HG02678 (cell line): ENCODE measurements at regions not wholly inside any gene's neighbourhood (a gene's known extent, or its start where the extent isn't known, plus 50 kb on each side); places are given as distances from the start of the nearest gene placed in this dataset.

Experiments used
- ATAC-seq: cut with Tn5 transposase; IDR thresholded peaks from one replicate; pipeline ENCODE4 v1.9.1; 2021; ENCODE audit warnings: mild to moderate bottlenecking, moderate library complexity; ENCODE audit not compliant: unreplicated experiment

DNA sequence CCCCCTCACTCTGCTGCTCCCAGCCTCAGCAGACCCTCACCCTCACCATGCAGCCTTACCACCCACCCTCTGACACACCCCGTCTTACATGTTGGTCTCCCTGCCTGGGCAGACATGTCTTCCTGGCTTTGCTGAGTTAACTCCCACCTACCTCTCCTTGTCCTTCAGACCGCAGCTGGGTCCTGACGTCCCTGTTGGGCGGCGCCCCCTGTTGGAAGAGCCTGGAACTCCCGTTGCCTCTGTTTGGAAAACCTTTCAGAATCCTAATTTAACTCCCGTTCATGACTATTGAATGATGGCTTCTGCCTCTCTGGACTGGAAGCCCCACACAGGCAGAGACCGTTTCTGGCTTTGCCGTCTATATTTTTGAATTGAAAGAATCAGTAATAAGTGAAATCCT, 245.1 kb downstream of the MYLK4 start:
- no peak for ATAC-seq

DNA sequence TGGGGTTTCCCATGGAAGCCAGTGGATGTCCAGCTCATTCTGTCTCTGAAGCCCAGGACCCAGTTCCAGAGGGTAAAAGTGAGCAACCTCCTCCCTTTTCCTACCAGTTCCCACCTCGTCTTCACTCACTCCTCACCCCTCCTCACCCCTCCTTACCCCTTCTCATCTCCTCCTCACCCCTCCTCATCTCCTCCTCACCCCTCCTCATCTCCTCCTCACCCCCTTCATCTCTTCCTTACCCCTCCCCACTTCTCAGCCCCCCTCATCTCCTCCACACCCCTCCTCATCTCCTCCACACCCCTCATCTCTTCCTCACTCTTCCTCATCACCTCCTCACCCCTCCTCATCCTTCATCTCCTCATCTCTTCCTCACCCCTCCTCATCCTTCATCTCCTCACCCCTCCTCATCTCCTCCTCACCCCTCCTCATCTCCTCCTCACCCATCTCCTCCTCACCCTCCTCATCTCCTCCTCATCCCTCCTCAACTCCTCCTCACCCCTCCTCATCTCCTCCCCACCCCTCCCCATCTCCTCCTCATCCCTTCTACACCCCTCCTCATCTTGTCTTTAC, 246.1 kb downstream of the MYLK4 start:
- no peak for ATAC-seq

DNA sequence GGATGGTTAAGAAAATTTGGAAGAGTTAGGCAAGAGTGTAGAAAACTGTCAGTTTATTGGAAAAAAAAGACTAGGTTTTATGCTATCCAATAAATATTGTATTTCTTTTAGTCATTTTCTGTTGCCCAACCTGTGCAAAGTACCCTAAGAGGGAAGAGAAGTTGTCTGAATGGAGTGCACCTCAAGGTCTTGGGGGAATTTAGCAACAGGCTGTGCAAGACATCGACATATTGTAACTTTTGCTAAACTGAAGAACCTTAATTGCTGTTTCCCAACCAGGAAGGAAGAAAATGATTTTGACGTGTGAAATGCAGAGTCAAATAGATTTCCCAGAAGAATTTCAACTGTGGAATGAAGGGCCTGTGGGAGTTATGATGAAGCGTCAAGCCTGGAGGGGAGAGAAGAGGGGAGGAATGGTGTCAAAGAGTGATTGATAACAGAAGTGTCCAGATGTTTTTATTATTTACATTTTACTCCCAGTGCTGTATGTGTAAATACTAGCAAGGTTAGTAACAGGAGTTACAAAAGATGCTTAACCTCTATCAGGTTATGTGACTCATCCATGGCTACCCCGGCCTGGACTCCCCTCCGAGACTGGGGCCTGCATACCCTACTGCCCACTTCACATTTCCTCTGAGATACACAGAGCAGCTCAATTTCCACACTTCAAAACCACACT, 246.8 kb downstream of the MYLK4 start:
- ATAC-seq = no peak

DNA sequence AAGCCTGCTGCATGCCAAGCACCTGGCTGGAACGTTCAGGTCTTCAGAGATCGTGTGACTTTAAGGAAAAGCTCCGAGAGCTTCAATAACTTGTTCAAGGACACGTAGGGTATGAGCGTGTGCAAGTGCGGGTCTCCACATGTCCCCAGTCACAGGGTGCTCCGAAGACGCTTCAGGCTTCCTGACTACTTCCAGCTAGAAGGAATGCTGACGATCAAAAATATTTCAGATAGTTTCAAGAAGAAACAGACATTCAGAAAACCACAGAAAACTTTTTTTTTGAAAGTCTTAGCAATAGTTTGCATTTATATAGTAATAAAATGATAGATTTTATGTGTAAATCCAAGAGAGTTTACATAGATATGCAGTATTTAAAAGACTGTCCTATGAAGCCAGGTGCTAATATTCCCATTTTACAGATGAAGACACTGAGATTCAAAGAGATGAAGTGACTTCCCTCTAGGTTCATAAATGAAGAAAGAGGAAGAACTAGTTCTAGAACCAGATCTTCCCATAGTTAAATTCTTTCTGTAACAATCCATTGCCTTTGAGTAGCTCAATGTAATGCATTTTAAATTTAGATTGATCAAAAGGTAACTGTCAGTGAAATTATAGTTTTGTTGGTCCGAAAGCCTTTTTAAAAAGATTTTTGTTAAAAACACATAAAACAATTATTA, 247.6 kb downstream of the MYLK4 start:
- no peak for ATAC-seq

DNA sequence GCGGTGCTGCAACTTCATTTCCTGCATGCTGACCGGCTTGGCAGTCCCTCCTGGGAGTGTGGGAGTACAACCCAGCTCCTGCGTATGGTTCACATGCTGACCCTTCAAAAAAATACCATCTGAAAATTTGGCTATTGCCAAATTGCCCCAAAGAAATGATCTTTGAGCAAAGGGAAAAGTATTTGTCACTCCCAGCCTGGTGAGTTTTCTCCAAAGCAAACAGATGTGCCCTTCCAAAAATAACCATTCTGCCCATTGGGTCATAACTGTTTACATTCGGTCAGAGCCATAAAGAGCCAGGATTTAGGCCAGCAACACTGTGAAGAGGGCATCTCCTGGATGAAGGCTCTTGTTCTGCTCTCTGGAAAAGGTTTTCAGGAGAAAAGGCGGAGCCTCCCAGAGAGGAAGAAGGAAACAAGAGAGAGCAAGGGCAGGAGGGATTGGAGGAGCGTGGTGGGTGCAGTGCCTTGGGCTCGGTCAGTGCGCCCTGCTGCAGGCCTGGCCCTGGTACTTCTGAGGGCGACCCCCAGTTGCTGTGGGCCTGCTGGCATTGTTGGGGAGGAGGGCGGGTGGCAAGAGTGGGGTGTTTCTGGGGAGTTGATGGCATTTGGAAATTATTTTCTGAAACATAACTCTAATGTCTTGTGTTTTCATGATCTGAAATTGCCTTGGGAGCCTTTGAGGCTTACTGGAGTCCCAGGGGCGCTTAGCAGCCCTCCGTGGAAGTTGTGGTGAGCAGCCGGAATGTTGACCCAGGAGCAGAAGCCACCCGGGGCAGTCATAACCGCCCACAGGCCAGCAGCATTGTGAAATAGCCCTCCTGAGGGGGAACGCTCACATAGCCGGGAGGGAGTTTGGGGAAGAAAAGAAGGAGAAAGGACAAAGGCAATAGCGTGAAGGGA, 248.4 kb downstream of the MYLK4 start:
- ATAC-seq = no peak

DNA sequence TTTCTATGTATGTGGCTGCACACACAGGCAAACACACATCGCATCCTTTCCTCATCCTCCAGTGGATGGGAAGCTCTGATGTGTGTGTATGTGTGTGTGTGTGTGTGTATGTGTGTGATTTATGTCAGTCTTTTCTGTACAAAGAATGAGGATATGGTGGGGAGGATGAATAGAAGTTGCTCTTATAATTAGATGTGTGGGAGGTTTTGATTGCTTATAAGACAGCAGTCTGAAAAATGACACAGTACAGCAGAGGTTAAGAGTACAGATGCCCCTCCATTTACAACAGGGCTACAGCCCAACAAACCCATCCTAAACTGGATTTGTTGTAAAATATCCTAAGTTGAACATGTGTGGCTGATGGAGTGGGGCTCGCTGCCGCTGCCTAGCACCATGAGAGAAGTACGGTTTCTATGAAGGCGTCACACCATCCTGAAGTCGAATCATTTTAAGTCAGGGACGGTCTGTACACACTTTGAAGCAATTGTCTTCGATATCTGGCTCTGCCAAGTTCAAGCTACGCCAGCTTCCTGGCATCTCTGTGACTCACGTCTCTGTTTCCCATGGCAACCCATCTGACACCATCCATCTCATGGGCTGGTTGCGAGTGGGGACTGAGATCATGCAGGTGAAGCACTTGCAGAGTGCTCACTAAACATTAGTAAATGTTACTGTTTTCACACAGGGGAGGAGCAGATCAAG, 252.6 kb downstream of the MYLK4 start:
- no peak for ATAC-seq

DNA sequence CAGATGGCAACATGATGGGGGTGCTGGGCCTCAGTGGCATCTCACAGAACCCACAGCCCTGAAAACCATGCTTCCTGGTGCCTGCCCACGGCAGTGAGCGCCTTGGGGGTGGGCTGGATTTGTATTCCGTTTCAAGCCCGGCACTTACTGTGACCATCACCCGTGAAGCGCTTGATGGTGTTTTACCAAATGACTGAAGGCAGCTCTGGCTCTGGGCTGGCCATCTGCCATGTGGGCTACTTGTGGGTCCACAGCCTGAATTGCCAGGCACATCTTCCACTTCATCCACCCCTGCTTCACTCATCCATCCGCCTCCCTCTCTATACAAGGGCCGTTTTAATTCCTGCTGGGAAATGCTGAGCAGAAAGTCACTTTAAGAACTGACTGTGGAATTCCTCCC, 250.9 kb upstream of the GMDS start:
- no peak for ATAC-seq

DNA sequence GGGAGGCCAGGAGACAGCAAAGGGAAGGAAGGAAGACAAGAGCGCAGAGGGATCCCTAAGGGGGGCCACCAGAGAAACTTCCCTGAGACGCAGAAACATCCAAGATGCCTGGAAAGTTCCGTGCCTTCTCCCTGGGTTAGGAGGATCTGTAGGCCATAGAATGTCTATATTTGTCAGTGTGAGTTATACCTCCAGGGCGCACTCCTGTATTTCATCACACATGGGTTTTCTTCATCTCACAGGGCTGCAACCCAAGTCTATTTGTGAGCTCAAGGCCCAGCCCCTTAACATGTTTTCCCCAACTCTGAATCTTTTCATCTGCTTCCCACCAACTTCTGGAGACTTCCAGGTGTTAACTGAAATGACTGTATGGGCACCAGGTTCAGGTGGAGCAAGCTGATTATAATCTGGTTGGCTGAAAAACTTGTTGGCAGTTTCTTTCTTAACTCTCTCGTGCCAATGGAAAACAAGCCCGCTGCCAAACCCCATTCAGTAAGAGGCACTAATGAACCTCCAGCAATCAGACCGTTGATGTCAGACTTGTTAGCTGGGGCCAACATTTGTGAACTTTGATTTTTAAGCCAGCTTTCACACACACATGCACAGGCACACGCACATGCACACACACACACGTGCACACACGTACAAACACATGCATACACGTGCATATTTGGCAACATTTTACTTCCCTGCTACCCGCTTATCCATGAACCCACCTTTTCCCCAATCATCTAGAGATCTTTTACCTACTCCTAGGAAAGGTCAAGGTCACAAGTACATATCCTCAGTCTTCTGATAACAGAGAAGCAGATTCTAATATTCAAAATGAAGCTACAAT, 247.5 kb upstream of the GMDS start:
- ATAC-seq = no peak

DNA sequence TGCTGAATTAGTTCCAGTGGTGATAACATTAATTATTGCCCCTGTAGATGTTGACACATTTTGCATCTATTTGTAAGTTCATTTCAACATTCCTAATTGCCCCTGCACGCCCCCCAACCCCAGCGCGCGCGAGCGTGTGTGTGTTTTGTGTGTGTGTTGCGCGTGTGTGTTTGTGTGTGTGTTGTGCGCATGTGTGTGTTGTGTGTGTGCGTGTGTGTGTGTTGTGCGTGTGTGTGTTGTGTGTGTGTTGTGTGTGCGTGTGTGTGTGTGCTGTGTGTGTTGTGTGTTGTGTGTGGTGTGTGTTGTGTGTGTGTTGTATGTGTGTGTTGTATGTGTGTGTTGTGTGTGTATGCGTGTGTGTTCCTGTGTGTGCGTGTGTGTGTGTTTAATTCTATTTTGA, 245.7 kb upstream of the GMDS start:
- ATAC-seq = no peak

DNA sequence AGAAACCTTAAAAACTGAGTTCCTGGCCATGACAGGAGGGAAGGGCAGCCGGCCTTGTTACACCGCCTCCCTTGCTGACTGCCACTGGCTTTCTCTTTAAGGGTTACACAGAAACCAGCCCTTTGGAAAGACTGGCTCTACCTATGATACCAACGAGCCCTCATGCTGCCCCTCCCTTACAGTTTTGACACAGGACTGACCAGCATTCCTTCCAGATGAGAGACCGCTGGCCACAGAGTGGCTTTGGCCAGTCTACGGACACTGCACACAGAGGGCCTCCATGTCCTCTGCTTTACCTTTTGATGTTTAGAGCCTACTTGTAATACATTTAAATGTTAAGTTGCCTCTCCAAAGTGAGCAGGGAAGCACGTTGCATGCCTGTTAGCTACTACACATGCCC, 243.2 kb upstream of the GMDS start:
- no peak for ATAC-seq

DNA sequence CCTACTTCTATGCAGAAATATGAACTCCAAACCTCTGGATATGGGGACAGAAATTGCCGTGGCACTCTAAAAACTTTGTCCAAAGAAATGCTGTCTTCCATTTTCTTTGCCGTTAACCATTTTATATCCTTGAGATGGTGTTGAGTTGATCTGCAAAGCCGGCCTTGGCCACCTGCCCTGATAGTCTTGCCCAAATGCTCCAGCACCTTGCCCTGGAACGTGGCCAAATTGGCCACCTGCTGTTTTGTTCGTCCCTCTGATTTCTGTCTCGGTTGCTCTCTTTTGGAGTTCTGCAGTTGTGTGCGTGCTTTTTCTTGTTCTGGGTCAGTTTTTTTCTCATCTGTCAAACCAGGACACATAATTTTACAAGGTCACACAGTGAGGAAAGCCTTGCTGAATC, 239.7 kb upstream of the GMDS start:
- ATAC-seq = no peak

DNA sequence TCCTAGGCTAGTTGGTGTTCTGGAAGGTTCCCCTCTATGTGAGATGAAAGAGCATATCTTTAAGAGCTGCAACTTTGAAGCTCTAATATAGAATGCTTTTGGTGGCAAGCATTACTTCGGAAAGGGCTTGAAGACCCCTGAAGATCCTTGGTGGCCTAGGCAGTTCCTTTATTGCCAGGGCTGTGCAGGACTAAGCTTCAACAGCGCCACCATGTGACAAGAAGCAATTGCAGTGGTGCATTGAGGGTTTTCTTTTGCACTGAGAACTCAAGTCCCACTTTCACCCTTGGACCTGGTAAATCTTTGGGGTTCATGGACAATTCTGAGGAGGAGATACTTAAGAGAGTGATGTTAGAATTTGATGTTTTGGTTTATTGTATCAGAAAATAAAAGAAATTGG, 237.4 kb upstream of the GMDS start:
- no peak for ATAC-seq

DNA sequence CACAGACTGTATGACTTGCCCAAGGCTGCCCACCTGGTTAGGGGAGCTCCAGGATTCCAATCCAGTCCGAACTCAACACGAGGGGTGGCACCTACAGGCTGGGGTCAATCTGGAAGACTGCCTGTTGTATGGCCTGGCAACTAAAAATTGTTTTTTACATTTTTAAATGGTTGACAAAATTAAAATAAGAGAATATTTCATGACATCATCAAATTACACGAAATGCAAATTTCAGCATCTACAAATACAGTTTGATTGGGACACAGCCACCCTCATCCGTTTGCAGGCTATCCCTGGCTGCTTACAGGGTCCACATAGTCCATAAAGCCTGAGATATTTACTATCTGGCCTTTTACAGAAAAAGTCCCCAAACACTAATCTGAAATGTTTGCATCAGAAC, 235.9 kb upstream of the GMDS start:
- no peak for ATAC-seq

DNA sequence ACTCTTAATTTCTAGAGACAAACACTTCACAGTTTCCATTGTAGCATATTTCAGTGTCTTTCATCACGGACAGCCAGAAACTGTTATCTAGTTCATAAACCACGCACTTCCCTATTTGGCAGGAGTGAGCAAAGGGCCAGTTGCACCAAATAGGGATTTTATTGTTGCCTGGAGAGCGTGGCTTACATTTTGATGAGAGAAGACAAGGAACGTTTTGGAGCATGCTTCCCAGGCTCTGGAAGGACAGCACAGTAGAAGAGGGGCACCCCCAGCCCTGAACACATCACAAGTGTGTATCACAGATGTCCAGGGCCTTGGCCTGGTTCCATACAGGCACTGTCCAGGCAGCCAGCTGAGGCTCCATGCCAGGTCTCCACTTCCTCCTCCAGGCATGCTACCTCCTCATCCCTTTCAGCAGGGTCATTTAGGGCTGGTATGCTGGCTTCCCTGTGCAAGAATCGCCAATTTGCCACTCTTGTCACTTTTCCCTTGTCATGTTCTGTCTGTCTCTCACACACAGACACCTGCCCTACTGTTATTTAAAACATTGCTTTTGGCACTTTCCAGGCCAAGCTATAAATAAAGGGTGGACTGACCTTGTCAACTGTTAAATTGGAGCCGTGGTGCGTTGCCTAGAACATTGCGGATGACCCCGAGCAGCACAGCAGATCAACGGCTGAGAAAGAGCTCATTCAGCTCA, 235.0 kb upstream of the GMDS start:
- ATAC-seq = no peak

DNA sequence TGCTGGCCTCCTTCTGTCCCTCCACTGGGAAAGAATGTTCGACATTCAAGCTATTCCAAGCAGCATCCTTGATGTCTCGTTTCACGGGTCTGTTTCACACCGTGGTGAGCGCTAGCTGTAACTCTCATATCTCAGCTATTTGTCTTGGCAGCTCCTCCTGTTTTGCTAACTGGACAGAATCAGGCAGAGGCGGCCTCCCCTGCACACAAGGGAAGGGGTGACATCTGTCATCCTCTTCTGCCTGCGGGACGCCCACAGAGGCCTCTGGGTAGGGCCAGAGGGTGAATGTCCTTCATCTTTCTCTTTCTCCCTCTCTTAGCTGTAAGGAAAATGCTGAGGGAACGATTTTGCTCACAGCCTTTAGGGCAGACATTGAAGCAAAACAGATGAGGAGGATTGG, 232.8 kb upstream of the GMDS start:
- no peak for ATAC-seq

DNA sequence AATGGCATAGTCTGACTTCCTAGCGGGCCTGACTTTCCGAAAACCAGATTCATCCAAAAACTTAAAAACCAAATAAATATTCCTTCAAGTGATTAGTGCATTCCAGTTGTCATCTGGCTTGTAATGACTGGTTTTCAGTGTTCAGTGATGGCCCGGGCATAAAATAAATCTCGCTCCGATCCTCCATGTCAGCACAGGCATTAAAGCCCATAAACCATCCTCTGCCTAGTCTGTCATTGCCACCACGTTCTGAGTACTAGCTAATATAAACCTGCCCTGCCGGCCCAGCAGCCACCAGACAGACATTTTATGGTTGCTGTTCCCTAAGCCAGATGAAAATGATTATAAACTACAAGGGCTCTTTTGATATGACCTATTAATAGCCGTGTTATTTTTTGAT, 232.3 kb upstream of the GMDS start:
- no peak for ATAC-seq

DNA sequence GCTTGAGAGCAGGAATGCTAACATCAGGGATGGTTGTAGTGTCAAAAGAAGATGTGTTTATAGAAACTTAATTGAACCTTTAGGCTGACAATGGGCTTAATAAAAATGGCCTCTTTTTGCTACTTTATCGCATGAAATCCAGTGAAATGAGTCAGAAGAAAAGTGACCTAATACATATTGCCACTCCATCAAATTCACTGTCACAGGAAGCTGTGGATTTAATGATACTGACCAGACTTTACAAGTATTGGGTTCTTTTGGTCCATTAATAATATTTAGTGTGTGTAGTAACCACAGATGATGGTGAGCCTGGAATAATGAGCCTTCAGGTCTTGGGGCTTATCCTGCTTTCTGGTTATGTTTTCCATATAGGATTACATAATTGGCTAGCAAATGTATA, 231.8 kb upstream of the GMDS start:
- no peak for ATAC-seq

DNA sequence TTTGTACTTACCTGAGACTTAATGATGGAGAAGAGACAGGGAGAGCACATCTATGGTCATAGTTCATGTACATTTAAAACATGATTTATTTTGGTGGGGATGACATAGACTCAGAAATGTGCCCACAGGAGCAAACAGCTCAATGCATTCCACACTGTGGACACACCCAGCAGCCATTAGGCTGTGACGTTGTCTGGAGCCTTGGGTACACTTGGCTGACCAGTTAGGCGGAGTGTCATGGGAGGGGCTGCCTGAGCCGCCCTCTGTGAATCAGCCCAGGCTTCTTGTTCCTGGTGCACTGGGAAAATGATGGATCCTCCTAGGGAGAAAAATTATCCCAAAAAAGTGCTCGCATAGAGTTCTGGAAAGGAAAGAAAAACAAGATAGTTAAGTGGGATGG, 231.0 kb upstream of the GMDS start:
- no peak for ATAC-seq

DNA sequence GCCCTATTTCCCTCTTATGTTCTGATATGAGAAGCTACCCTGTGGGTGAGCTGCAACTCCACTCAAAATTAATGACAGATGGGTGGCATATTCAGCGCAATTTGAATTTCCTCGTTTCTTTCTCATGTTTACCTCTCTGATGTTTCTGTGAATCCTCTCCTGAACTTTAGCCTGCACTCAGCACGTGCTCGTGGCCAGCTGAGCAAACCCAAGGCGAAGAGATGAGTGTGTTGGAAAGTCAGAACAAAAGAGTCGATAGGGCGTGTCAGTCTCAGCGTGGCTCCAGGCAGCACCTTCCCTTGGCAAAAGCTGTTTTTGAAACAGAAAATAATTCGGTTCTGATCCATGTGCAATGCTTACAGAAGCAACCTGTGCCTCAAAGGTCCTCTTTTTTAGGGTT, 226.1 kb upstream of the GMDS start:
- no peak for ATAC-seq

DNA sequence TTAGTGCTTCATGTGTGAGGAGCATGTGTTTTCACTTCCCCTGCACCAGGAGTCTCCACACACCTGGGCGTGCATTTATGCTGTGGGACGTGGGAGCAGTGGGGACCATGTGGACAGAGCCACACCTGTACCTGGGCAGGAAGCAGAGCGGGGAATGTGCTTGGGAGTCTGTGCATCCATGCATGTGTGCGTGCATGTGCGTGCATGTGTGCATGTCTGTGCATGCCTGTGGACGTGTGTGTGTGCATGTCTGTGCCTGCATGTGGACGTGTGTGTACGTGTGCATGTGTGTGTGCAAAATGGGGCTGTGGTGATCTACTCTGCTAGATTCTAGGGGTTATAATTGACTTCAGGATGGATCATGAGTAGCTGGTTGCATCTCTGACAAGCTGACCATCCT, 224.0 kb upstream of the GMDS start:
- no peak for ATAC-seq
